ENCODE measurements at regions not wholly inside any gene's neighbourhood (a gene's known extent, or its start where the extent isn't known, plus 50 kb on each side); places are given as distances from the start of the nearest gene placed in this dataset.

DNA sequence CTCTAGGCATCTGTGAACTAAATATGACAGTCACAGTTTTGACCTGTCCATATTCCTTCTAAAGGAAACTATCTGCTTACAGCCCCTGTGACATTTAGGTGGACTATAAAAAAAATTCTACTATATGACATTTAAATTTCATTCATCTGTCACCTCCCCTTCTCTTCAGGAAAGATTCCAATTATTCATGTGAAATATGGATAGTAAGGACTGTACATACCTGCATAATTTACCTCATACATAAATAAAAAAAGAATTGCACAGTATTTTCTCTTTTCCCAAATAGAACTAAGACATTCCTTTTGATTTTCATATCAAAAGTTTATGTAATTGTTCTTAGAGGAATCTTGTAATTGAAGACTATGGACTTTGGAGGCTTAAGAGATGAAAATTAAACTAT, 192.3 kb upstream of the GRIN3A start (continued):
- no peak for TF ChIP-seq ARID2 (CRISPR knock-in tag; IDR thresholded peaks at IDR 0.05; ENCODE audit: borderline replicate concordance)
- TF ChIP-seq, protein P1, sequence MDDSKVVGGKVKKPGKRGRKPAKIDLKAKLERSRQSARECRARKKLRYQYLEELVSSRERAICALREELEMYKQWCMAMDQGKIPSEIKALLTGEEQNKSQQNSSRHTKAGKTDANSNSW (CRISPR knock-in tag; IDR thresholded peaks at IDR 0.05; ENCODE audit: borderline replicate concordance), result no peak

DNA sequence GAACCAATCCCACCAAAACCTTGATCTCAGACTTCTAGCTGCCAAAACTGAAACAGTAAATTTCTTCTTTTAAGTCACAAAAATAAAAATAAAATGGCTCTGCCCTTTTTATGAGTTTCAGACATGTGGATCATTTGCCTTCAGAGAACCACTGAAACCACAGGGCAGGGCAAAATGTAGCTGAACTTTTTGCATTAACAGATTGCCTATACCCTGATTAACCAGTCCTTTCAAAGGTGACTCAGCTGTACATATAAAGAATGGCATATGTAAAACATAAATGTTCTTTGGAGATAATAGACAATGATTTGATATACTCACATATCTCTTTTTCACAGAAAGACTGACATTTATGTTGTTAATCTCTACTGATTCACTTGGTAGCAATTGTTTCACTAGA, 187.1 kb upstream of the GRIN3A start:
- no peak for ATAC-seq

More for the DNA sequence above, 187.1 kb upstream of the GRIN3A start:
- Histone ChIP-seq H3K36me3 (replicated peaks in 1 of 2; ENCODE audit: control insufficient read depth in 1 of 2, insufficient read depth in 2 of 2, low read length in 2 of 2) (no peaks in the 10 kb centered on the region), H3K79me2 (ENCODE audit: insufficient read depth, low read length) (no peaks in the 10 kb centered on the region), H3K9me3 (ENCODE audit: low read length) (no peaks in the 10 kb centered on the region), H3K4me2 (ENCODE audit: low read depth, low read length) (no peak overlapping the region), H3K9ac (ENCODE audit: insufficient read depth, low read depth, low read length) (no peak overlapping the region), H2AFZ (ENCODE audit: low read length) (no peak overlapping the region), H3K4me1 (ENCODE audit: insufficient read depth, low read length) (no peaks in the 10 kb centered on the region), H4K20me1 (ENCODE audit: insufficient read depth, low read length) (no peaks in the 10 kb centered on the region), H3K27ac (ENCODE audit: extremely low read length, insufficient read depth, low read length) (no peak overlapping the region), H3K4me3 (replicated peaks in 1 of 3; ENCODE audit: insufficient read depth in 1 of 3, low read depth in 2 of 3, low read length in 3 of 3) (no peak overlapping the region), H3K27me3 (ENCODE audit: control insufficient read depth in 1 of 2, insufficient read depth in 2 of 2, low read length in 2 of 2) (no peaks in the 10 kb centered on the region)
- in situ Hi-C loops (cut with HindIII; ENCODE audit: extremely low pct_ligation_motif_present, low pct_unique_long_range_greater_than_20kb), result no loop called here
- ChIA-PET CTCF (ENCODE audit: low intra/inter-chr PET ratio, low total read pairs) (no interaction called here), POLR2A (no interaction called here)
- FAIRE-seq (no peak), DNase-seq (ENCODE audit: low spot score) (no peak)
- TF ChIP-seq, protein P2, sequence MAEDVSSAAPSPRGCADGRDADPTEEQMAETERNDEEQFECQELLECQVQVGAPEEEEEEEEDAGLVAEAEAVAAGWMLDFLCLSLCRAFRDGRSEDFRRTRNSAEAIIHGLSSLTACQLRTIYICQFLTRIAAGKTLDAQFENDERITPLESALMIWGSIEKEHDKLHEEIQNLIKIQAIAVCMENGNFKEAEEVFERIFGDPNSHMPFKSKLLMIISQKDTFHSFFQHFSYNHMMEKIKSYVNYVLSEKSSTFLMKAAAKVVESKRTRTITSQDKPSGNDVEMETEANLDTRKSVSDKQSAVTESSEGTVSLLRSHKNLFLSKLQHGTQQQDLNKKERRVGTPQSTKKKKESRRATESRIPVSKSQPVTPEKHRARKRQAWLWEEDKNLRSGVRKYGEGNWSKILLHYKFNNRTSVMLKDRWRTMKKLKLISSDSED (CRISPR knock-in tag; IDR thresholded peaks at IDR 0.05), result no peak
- TF ChIP-seq ZFY (CRISPR knock-in tag; IDR thresholded peaks at IDR 0.05) (no peak), NCOA5 (CRISPR knock-in tag; IDR thresholded peaks at IDR 0.05) (no peak), ATAD3A (CRISPR knock-in tag; IDR thresholded peaks at IDR 0.05) (no peak), ARHGAP35 (CRISPR knock-in tag; IDR thresholded peaks at IDR 0.05; ENCODE audit: borderline replicate concordance) (no peak), FOXK1 (CRISPR knock-in tag; IDR thresholded peaks at IDR 0.05; ENCODE audit: borderline replicate concordance, low read depth) (no peak)
- TF ChIP-seq, protein P3, sequence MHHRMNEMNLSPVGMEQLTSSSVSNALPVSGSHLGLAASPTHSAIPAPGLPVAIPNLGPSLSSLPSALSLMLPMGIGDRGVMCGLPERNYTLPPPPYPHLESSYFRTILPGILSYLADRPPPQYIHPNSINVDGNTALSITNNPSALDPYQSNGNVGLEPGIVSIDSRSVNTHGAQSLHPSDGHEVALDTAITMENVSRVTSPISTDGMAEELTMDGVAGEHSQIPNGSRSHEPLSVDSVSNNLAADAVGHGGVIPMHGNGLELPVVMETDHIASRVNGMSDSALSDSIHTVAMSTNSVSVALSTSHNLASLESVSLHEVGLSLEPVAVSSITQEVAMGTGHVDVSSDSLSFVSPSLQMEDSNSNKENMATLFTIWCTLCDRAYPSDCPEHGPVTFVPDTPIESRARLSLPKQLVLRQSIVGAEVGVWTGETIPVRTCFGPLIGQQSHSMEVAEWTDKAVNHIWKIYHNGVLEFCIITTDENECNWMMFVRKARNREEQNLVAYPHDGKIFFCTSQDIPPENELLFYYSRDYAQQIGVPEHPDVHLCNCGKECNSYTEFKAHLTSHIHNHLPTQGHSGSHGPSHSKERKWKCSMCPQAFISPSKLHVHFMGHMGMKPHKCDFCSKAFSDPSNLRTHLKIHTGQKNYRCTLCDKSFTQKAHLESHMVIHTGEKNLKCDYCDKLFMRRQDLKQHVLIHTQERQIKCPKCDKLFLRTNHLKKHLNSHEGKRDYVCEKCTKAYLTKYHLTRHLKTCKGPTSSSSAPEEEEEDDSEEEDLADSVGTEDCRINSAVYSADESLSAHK (CRISPR knock-in tag; IDR thresholded peaks at IDR 0.05; ENCODE audit: borderline replicate concordance), result no peak
- no TSS peak for BruUV-seq (replicated peaks)
- intact Hi-C loops (cut with micrococcal nuclease; ENCODE audit: unreplicated experiment), result no loop called here

All from HepG2 (cell line).